ENCODE measurements at regions not wholly inside any gene's neighbourhood (a gene's known extent, or its start where the extent isn't known, plus 50 kb on each side); places are given as distances from the start of the nearest gene placed in this dataset.

GRCh38 chr10:107546986-107547385 lies 382.5 kb upstream of the SORCS1 start:
- H3K4me3 ChIP-seq (ENCODE audit: control insufficient read depth, low read depth, low read length): no peak overlapping the region
- TF ChIP-seq CTCF (conservative IDR thresholded peaks at IDR 0.05; ENCODE audit: control insufficient read depth, insufficient read depth, low read depth, low read length): no peak
- DNase-seq (ENCODE audit: low read depth): no peak

GRCh38 chr10:107546284-107546683 lies 381.8 kb upstream of the SORCS1 start:
- no peak for TF ChIP-seq CTCF (conservative IDR thresholded peaks at IDR 0.05; ENCODE audit: control insufficient read depth, insufficient read depth, low read depth, low read length)

GRCh38 chr10:107545717-107546116 lies 381.2 kb upstream of the SORCS1 start:
- DNase-seq (ENCODE audit: low read depth): no peak
- no peak overlapping the region for H3K4me3 ChIP-seq (ENCODE audit: control insufficient read depth, low read depth, low read length)
- no peak for TF ChIP-seq CTCF (conservative IDR thresholded peaks at IDR 0.05; ENCODE audit: control insufficient read depth, insufficient read depth, low read depth, low read length)

More at GRCh38 chr10:107546284-107546683, 381.8 kb upstream of the SORCS1 start:
- DNase-seq (ENCODE audit: low read depth): peak; percentile 79
- no peak overlapping the region for H3K4me3 ChIP-seq (ENCODE audit: control insufficient read depth, low read depth, low read length)

GRCh38 chr10:107544706-107545520 lies 380.4 kb upstream of the SORCS1 start:
- TF ChIP-seq CTCF (conservative IDR thresholded peaks at IDR 0.05; ENCODE audit: control insufficient read depth, insufficient read depth, low read depth, low read length): no peak
- no peak overlapping the region for H3K4me3 ChIP-seq (ENCODE audit: control insufficient read depth, low read depth, low read length)
- DNase-seq (ENCODE audit: low read depth): no peak

GRCh38 chr10:107542607-107543006 lies 378.1 kb upstream of the SORCS1 start:
- no peak overlapping the region for H3K4me3 ChIP-seq (ENCODE audit: control insufficient read depth, low read depth, low read length)
- no peak for DNase-seq (ENCODE audit: low read depth)
- TF ChIP-seq CTCF (conservative IDR thresholded peaks at IDR 0.05; ENCODE audit: control insufficient read depth, insufficient read depth, low read depth, low read length): no peak

GRCh38 chr10:107542016-107542415 lies 377.5 kb upstream of the SORCS1 start:
- no peak overlapping the region for H3K4me3 ChIP-seq (ENCODE audit: control insufficient read depth, low read depth, low read length)
- no peak for DNase-seq (ENCODE audit: low read depth)
- no peak for TF ChIP-seq CTCF (conservative IDR thresholded peaks at IDR 0.05; ENCODE audit: control insufficient read depth, insufficient read depth, low read depth, low read length)

Data from fibroblast of mammary gland (primary cell).